Muscle layer of colon (tissue), 2 donors: ENCODE measurements at regions not wholly inside any gene's neighbourhood (a gene's known extent, or its start where the extent isn't known, plus 50 kb on each side); places are given as distances from the start of the nearest gene placed in this dataset.

Source experiments
- H3K27ac ChIP-seq: one replicate; pipeline ENCODE4 v1.7.0; 2013; ENCODE audit warnings: low read depth, mild to moderate bottlenecking, low read length, moderate library complexity
- H3K27me3 ChIP-seq, 2 donors: one replicate each; pipeline ENCODE4 v1.7.0; 2013; ENCODE audit warnings: low read length in 2 of 2, mild to moderate bottlenecking in 2 of 2; ENCODE audit not compliant: insufficient read depth in 2 of 2, control insufficient read depth in 1 of 2
- H3K36me3 ChIP-seq: one replicate; pipeline ENCODE4 v1.7.0; 2013; ENCODE audit warnings: mild to moderate bottlenecking, low read length; ENCODE audit not compliant: insufficient read depth
- H3K4me1 ChIP-seq: one replicate; pipeline ENCODE4 v1.7.0; 2013; ENCODE audit warnings: mild to moderate bottlenecking, low read length; ENCODE audit not compliant: insufficient read depth
- H3K4me3 ChIP-seq, 2 donors: one replicate each; pipeline ENCODE4 v1.7.0; 2013; ENCODE audit warnings: low read length in 2 of 2, low read depth in 1 of 2, mild to moderate bottlenecking in 1 of 2, moderate library complexity in 1 of 2
- H3K9ac ChIP-seq: one replicate; pipeline ENCODE4 v1.7.0; 2013; ENCODE audit warnings: low read length
- H3K9me3 ChIP-seq: one replicate; pipeline ENCODE4 v1.7.0; 2013; ENCODE audit warnings: mild to moderate bottlenecking, low read length
- donor health status: abdominal sarcoma.
- donor health status: Adenocarcinoma of cecum.

- no peaks in the 10 kb centered on the region for H3K9me3 ChIP-seq
- H3K4me3 ChIP-seq = no peak overlapping the region
- H3K36me3 ChIP-seq = no peaks in the 10 kb centered on the region
- H3K9ac ChIP-seq = no peak overlapping the region
- no peak overlapping the region for H3K27ac ChIP-seq
- H3K27me3 ChIP-seq = no peaks in the 10 kb centered on the region
- no peaks in the 10 kb centered on the region for H3K4me1 ChIP-seq
Measured at GRCh38 chr13:104011505-104012241, 945.5 kb upstream of the SLC10A2 start.

GRCh38 chr13:104008541-104009435, 942.6 kb upstream of the SLC10A2 start:
- no peak overlapping the region for H3K27ac ChIP-seq
- H3K4me3 ChIP-seq = no peak overlapping the region
- no peaks in the 10 kb centered on the region for H3K27me3 ChIP-seq
- H3K36me3 ChIP-seq = no peaks in the 10 kb centered on the region
- no peaks in the 10 kb centered on the region for H3K4me1 ChIP-seq
- H3K9me3 ChIP-seq = no peaks in the 10 kb centered on the region
- H3K9ac ChIP-seq = no peak overlapping the region

- H3K27me3 ChIP-seq = no peaks in the 10 kb centered on the region
- H3K4me3 ChIP-seq = no peak overlapping the region
- no peaks in the 10 kb centered on the region for H3K4me1 ChIP-seq
- H3K9me3 ChIP-seq = no peaks in the 10 kb centered on the region
- H3K9ac ChIP-seq = no peak overlapping the region
- H3K36me3 ChIP-seq = no peaks in the 10 kb centered on the region
- H3K27ac ChIP-seq = no peak overlapping the region
Measured at GRCh38 chr13:104008075-104008474, 941.9 kb upstream of the SLC10A2 start.

GRCh38 chr13:104006625-104007075, 940.4 kb upstream of the SLC10A2 start:
- no peaks in the 10 kb centered on the region for H3K36me3 ChIP-seq
- H3K27ac ChIP-seq = no peak overlapping the region
- H3K4me1 ChIP-seq = no peaks in the 10 kb centered on the region
- no peak overlapping the region for H3K9ac ChIP-seq
- H3K27me3 ChIP-seq = no peaks in the 10 kb centered on the region
- no peak overlapping the region for H3K4me3 ChIP-seq
- no peaks in the 10 kb centered on the region for H3K9me3 ChIP-seq

- H3K36me3 ChIP-seq = no peaks in the 10 kb centered on the region
- H3K27me3 ChIP-seq = no peaks in the 10 kb centered on the region
- no peak overlapping the region for H3K27ac ChIP-seq
- H3K4me3 ChIP-seq = no peak overlapping the region
- no peaks in the 10 kb centered on the region for H3K9me3 ChIP-seq
- no peaks in the 10 kb centered on the region for H3K4me1 ChIP-seq
- H3K9ac ChIP-seq = no peak overlapping the region
Measured at GRCh38 chr13:104004572-104004971, 938.4 kb upstream of the SLC10A2 start.

- no peaks in the 10 kb centered on the region for H3K4me1 ChIP-seq
- H3K36me3 ChIP-seq = no peaks in the 10 kb centered on the region
- no peak overlapping the region for H3K4me3 ChIP-seq
- H3K9ac ChIP-seq = no peak overlapping the region
- no peaks in the 10 kb centered on the region for H3K9me3 ChIP-seq
- H3K27me3 ChIP-seq = no peaks in the 10 kb centered on the region
- no peak overlapping the region for H3K27ac ChIP-seq
Measured at GRCh38 chr13:104002216-104002615, 936.0 kb upstream of the SLC10A2 start.

GRCh38 chr13:104001766-104002165, 935.5 kb upstream of the SLC10A2 start:
- no peaks in the 10 kb centered on the region for H3K27me3 ChIP-seq
- H3K9ac ChIP-seq = no peak overlapping the region
- no peaks in the 10 kb centered on the region for H3K9me3 ChIP-seq
- H3K27ac ChIP-seq = no peak overlapping the region
- no peak overlapping the region for H3K4me3 ChIP-seq
- H3K4me1 ChIP-seq = no peaks in the 10 kb centered on the region
- no peaks in the 10 kb centered on the region for H3K36me3 ChIP-seq

- Histone ChIP-seq H3K9me3 (no peaks in the 10 kb centered on the region), H3K36me3 (no peaks in the 10 kb centered on the region), H3K27me3 (no peaks in the 10 kb centered on the region), H3K4me1 (no peaks in the 10 kb centered on the region), H3K9ac (no peak overlapping the region), H3K27ac (no peak overlapping the region), H3K4me3 (no peak overlapping the region)
Measured at GRCh38 chr13:103996733-103997132, 930.5 kb upstream of the SLC10A2 start.

GRCh38 chr13:103983948-103984347, 917.7 kb upstream of the SLC10A2 start:
- Histone ChIP-seq H3K27me3 (no peaks in the 10 kb centered on the region), H3K4me1 (no peaks in the 10 kb centered on the region), H3K27ac (no peak overlapping the region), H3K4me3 (no peak overlapping the region), H3K9me3 (no peaks in the 10 kb centered on the region), H3K9ac (no peak overlapping the region), H3K36me3 (no peaks in the 10 kb centered on the region)

- Histone ChIP-seq H3K27ac (no peak overlapping the region), H3K9me3 (no peaks in the 10 kb centered on the region), H3K4me3 (no peak overlapping the region), H3K4me1 (no peaks in the 10 kb centered on the region), H3K9ac (no peak overlapping the region), H3K36me3 (no peaks in the 10 kb centered on the region), H3K27me3 (no peaks in the 10 kb centered on the region)
Measured at GRCh38 chr13:103976371-103976770, 910.2 kb upstream of the SLC10A2 start.

- H3K9me3 ChIP-seq = no peaks in the 10 kb centered on the region
- no peak overlapping the region for H3K4me3 ChIP-seq
- no peaks in the 10 kb centered on the region for H3K36me3 ChIP-seq
- no peak overlapping the region for H3K9ac ChIP-seq
- no peak overlapping the region for H3K27ac ChIP-seq
- H3K4me1 ChIP-seq = no peaks in the 10 kb centered on the region
- H3K27me3 ChIP-seq = no peaks in the 10 kb centered on the region
Measured at GRCh38 chr13:103973740-103974139, 907.5 kb upstream of the SLC10A2 start.
